ENCODE measurements at regions not wholly inside any gene's neighbourhood (a gene's known extent, or its start where the extent isn't known, plus 50 kb on each side); places are given as distances from the start of the nearest gene placed in this dataset.

DNA sequence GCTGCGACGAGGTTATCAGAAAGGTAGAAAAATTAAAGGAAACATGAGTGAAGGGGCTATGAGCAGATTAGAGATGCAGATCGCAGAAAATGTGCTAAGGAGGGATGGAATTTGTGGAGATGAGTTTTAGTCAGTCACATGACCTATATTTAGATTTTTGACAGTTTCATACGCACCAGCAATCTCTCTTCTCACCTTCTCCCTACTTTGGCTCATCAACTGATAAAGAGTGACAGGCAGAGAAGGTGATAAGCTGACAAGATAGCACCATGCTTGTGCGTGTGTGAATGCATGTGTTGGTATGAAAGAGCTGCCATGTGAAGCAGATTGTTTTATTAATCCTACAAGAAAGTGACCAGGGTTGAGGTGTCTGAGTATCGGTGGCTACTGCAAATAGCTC, 252.6 kb downstream of the RAP2A start:
- TF ChIP-seq, protein P1, sequence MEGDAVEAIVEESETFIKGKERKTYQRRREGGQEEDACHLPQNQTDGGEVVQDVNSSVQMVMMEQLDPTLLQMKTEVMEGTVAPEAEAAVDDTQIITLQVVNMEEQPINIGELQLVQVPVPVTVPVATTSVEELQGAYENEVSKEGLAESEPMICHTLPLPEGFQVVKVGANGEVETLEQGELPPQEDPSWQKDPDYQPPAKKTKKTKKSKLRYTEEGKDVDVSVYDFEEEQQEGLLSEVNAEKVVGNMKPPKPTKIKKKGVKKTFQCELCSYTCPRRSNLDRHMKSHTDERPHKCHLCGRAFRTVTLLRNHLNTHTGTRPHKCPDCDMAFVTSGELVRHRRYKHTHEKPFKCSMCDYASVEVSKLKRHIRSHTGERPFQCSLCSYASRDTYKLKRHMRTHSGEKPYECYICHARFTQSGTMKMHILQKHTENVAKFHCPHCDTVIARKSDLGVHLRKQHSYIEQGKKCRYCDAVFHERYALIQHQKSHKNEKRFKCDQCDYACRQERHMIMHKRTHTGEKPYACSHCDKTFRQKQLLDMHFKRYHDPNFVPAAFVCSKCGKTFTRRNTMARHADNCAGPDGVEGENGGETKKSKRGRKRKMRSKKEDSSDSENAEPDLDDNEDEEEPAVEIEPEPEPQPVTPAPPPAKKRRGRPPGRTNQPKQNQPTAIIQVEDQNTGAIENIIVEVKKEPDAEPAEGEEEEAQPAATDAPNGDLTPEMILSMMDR (conservative IDR thresholded peaks at IDR 0.05; ENCODE audit: low read depth), result no peak
- ChIA-PET POLR2A (ENCODE audit: low non-redundant PET) (no interaction called here), CTCF (no interaction called here)
- no peak overlapping the region for H3K27ac ChIP-seq
- DNase-seq (ENCODE audit: low spot score), result no peak

DNA sequence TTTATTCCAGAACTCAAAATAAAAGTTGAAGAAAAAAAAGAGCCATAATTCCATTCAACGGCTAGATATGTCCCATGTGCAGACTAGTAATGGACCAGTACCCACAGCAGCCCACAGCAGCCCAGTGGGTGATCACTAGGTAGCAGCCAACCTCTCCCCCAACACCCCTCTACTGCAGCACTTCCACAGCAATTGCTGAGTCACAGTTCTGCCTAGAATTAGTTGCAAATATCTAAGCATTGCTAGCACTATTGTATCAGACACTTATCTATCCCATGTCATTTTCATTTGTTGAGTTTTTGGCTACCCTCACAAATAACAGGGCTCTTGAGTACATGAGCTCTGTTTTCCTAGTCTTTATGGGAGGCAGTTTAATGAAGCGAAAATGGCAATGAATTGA, 258.7 kb downstream of the RAP2A start:
- ChIA-PET POLR2A (ENCODE audit: low non-redundant PET) (no interaction called here), CTCF (no interaction called here)
- no peak for DNase-seq (ENCODE audit: low spot score)
- TF ChIP-seq, protein P1 (conservative IDR thresholded peaks at IDR 0.05; ENCODE audit: low read depth), result no peak
- H3K27ac ChIP-seq, result no peak overlapping the region

DNA sequence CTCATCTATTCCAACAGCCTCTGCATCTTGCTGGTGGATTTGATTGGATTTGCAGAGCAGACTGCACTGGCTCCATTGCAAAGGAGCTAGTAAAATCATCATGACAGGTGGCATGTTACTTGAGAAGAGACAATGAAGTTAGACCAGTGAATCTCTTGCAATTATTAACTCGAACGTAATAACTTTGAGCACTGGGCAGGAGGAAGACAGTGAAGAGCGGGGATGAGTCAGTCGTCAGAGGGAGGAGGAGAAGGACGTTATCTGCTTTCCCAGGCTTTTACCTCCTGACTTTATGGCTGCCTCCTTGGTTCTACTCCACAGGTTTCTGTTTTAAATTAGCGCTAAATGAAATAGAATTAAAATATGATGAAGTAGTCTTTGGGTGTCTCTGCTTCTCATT, 257.8 kb upstream of the IPO5 start:
- no peak for DNase-seq (ENCODE audit: low spot score)
- ChIA-PET POLR2A (ENCODE audit: low non-redundant PET) (no interaction called here), CTCF (no interaction called here)
- TF ChIP-seq, protein P1 (conservative IDR thresholded peaks at IDR 0.05; ENCODE audit: low read depth), result no peak
- H3K27ac ChIP-seq, result no peak overlapping the region

DNA sequence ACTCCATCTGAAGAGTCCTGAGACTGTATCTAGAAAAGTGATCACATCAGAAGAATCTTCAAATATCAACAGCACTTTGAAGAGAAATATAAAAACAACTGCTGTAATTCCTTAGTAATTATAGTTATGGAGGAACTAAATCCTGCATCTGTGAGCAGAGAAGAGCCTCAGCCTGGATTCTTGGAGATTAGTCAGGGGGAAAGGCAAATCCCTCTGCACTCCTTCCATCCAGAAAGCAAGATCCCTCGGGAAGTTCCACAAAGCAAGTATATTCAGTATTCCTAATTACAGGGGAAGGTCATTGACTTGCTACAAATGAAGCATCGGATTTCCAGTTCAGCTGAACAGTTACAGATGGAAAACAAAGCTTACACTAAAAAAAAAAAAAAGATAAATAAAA, 256.6 kb upstream of the IPO5 start:
- CTCF ChIA-PET, result interaction anchor here (0.6 kb wide), 1 partner anchor 1386 kb away, joined by 10 read pairs; no protein-coding TSS in a partner anchor
- TF ChIP-seq, protein P1 (conservative IDR thresholded peaks at IDR 0.05; ENCODE audit: low read depth), result no peak
- POLR2A ChIA-PET (ENCODE audit: low non-redundant PET), result no interaction called here
- DNase-seq (ENCODE audit: low spot score), result no peak
- no peak overlapping the region for H3K27ac ChIP-seq

DNA sequence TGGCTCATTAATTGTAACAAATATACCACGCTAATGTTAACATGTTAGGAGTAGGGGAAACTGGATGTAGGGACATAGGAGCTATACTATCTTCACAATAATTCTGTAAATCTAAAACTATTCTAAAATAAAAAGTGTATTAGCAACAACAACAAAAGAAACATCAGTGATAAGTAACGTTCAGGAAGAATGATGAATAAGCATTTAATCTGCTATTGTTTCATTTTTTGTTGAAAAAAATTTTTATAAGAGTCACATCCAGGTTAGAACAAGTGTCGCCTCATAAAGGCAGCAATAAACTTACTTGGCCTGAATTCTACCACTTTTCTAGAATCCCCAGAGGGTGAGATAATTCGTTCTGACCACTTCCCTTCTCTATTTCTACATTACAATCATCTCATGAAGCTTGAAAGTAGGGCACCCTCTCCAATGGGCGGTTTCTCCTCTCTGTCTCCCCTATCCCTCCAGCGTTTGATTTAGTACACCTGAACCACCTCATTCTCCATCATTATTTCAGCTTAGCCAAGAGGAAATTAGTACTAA, 253.1 kb upstream of the IPO5 start:
- H3K27ac ChIP-seq, result no peak overlapping the region
- ChIA-PET POLR2A (ENCODE audit: low non-redundant PET) (no interaction called here), CTCF (no interaction called here)
- DNase-seq (ENCODE audit: low spot score), result no peak
- TF ChIP-seq, protein P1 (conservative IDR thresholded peaks at IDR 0.05; ENCODE audit: low read depth), result no peak

DNA sequence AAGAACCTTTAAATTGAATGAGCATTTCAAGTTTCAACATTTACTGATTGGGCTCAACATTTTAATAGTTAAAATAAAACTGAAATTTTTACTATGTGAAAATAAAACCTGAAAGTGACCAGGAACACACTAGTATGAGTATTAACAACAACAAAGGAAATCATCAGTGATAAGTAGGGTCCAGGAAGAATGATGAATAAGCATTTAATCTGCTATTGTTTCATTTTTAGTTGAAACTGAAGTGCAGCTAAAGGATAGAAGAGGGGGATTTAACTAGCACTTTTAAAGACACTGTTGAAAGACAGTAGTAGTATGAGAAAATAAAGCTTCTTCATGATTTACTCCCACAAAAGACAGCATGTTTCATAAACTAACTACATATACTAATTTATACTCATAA, 250.9 kb upstream of the IPO5 start:
- ChIA-PET CTCF (no interaction called here), POLR2A (ENCODE audit: low non-redundant PET) (no interaction called here)
- no peak overlapping the region for H3K27ac ChIP-seq
- no peak for DNase-seq (ENCODE audit: low spot score)
- TF ChIP-seq, protein P1 (conservative IDR thresholded peaks at IDR 0.05; ENCODE audit: low read depth), result no peak

DNA sequence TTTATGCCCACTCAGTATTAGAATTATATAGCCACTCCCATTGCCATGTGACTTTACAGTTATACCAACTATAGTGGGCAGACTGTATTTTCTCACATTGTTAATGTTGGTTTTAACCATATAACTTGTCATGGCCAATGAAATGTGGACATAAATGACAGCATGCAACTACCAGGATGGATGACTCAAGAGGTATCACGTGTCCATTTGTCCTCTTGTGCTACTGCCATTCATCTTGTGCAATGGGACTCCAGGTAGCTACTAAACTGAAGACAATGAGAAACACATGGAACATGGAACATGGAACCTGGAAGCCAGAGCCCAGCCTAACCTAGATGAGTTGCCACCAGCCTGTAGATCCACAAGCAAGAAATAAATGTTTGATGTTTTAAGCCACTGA, 242.7 kb upstream of the IPO5 start:
- no peak for DNase-seq (ENCODE audit: low spot score)
- ChIA-PET POLR2A (ENCODE audit: low non-redundant PET) (no interaction called here), CTCF (no interaction called here)
- TF ChIP-seq, protein P1 (conservative IDR thresholded peaks at IDR 0.05; ENCODE audit: low read depth), result no peak
- H3K27ac ChIP-seq, result no peak overlapping the region

Measured in RWPE1 (cell line).